KOPT-K1 (cell line): ENCODE measurements at regions not wholly inside any gene's neighbourhood (a gene's known extent, or its start where the extent isn't known, plus 50 kb on each side); places are given as distances from the start of the nearest gene placed in this dataset.
A peak's percentile ranks its signal among the peaks of the same experiment; 100 is the strongest.
"Not testable (repeated sequence)": the region's sequence is repeated elsewhere in the genome, so short reads cannot be mapped to it uniquely, and the experiment has no call there.

Source experiments
- H3K27ac ChIP-seq: fragments of 200-600 bp; sonication (generic); 2 replicates; pipeline ENCODE4 v1.5.1; 2016; ENCODE audit warnings: antibody characterized with exemption, mild to moderate bottlenecking, low read depth, low read length; ENCODE audit not compliant: poor library complexity, severe bottlenecking
- H3K36me3 ChIP-seq: fragments of 200-600 bp; sonication (generic); 2 replicates; pipeline ENCODE4 v1.5.1; 2017; ENCODE audit warnings: antibody characterized with exemption, mild to moderate bottlenecking, low read length, moderate library complexity; ENCODE audit not compliant: insufficient read depth
- H3K9me3 ChIP-seq: fragments of 200-600 bp; sonication (generic); 2 replicates; pipeline ENCODE4 v1.5.1; 2017; ENCODE audit warnings: antibody characterized with exemption, low read length, mild to moderate bottlenecking; ENCODE audit not compliant: insufficient read depth, poor library complexity, severe bottlenecking

DNA sequence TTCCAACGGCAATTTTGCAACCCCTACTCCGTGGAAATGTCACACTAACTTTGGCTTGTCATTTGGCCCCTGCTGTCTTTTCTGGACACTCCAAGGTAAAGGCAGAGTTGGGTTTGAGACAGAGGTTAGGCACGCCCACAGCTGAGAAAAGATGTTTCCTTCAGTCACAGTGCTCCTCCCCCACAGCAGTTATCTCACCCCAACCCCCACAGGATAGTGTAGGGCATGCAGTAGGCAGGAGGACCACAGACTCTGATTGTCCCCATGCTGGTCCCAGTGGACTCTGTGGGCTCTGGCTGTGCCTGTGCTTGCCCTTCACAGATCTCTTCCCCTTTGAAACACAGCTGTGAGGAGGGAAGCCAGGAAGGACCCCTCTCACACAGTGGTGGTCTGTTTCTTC, 124.0 kb upstream of the CARMIL1 start:
- Histone ChIP-seq H3K9me3 (peaks cover 28% of the 10 kb centered on the region), H3K36me3 (peaks cover 47% of the 10 kb centered on the region), H3K27ac (peak overlapping the region; percentile 48)

DNA sequence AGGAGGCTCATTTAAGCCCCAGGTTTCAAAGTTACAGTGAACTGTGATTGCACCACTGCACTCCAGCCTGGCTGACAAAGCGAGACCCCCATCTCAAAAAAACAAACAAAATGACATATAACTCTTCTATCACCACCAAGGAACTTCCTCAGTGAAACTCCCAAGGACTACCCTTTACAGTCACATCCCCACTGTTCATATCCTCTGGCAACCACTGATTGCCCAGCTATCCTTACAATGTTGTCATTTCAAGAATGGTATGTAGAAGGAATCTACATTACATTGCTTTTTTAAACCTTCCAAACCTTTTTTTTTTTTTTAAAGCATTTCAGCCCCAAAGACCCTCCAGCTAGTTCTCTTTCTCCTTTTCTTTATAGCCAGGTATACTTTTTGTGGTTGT, 123.1 kb upstream of the CARMIL1 start:
- peaks cover 25% of the 10 kb centered on the region for H3K9me3 ChIP-seq
- peak overlapping the region; percentile 48 for H3K27ac ChIP-seq
- peaks cover 47% of the 10 kb centered on the region for H3K36me3 ChIP-seq

DNA sequence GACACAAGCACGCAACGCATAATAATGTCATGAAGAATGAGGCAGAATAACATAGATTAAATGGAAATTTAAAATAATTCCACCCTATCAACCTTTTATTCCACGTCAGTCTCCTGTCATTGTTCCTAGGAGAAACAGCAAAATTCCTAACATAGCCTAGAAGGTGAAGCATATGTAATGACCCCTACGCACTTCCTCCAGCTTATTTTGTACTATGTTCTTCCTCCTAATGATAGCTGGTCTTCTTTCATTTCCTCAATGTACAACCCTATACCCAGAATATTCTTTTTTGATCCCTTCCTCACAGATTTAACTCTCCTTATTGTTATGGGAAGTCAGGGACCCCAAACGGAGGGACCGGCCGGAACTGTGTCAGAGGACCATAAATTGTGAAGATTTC, 122.0 kb upstream of the CARMIL1 start:
- peaks cover 45% of the 10 kb centered on the region for H3K36me3 ChIP-seq
- no peak overlapping the region for H3K27ac ChIP-seq
- peaks cover 25% of the 10 kb centered on the region for H3K9me3 ChIP-seq

DNA sequence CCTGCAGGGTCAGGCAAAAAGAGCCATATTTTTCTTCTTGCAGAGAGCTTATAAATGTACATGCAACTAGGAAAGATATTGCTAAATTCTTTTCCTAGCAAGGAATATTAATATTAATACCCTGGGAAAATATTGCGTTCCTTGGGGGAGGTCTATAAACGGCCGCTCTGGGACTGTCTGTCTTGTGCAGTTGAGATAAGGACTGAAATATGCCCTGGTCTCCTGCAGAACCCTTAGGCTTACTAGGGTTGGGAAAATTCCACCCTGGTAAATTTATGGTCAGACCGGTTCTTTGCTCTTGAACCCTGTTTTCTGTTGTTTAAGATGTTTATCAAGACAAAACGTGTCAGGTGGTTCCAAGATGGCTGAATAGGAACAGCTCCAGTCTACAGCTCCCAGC, 121.3 kb upstream of the CARMIL1 start:
- H3K27ac ChIP-seq = no peak overlapping the region
- peaks cover 38% of the 10 kb centered on the region for H3K36me3 ChIP-seq
- H3K9me3 ChIP-seq = peaks cover 25% of the 10 kb centered on the region

DNA sequence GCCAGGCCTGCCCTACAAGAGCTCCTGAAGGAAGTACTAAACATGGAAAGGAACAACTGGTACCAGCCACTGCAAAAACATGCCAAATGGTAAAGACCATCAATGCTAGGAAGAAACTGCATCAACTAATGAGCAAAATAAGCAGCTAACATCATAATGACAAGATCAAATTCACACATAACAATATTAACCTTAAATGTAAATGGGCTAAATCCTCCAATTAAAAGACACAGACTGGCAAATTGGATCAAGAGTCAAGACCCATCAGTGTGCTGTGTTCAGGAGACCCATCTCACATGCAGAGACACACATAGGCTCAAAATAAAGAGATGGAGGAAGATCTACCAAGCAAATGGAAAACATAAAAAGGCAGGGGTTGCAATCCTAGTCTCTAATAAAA, 119.0 kb upstream of the CARMIL1 start:
- Histone ChIP-seq H3K36me3 (peaks cover 25% of the 10 kb centered on the region; the same call in 1 of the 2 replicates), H3K9me3 (peaks cover 25% of the 10 kb centered on the region)
- H3K27ac ChIP-seq = not testable (repeated sequence)

DNA sequence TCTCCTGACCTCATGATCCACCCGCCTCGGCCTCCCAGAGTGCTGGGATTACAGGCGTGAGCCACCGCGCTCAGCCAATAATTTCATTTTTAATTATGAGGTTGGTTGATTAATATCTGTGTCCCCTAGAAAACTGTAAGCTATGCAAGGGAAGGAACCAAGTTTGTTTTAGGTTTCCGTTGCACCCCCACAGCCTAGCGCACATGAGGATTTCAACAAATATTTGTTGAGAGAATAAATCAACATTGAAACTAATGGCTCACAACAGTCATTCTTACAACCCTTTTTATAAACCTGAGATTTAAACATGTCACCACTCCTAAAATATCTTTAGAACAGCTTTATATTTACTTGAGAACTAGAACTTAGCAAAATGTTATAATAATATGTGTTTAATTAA, 114.0 kb upstream of the CARMIL1 start:
- peak overlapping the region; percentile 93 for H3K27ac ChIP-seq
- no peaks in the 10 kb centered on the region for H3K36me3 ChIP-seq
- no peaks in the 10 kb centered on the region for H3K9me3 ChIP-seq

DNA sequence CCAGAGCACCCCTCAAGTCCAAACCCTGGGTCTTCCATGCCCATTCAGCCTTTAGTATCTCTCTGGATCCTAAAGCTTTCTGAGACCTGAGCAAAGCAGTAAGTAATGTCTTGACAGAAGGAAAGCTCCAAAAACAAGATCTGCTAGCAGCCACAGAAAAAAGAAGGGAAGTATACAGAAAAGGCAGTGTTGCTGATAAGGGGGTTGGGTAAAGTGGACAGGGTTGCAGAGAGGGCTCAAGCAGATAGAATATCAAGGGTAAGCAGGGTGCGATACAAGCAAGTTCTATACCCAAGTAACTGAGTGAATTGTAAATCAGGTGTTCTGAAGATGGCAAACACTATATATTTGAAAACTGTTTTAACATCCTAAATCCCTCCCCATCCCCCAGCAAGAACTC, 113.4 kb upstream of the CARMIL1 start:
- Histone ChIP-seq H3K36me3 (no peaks in the 10 kb centered on the region), H3K9me3 (no peaks in the 10 kb centered on the region), H3K27ac (peak overlapping the region; percentile 93)

DNA sequence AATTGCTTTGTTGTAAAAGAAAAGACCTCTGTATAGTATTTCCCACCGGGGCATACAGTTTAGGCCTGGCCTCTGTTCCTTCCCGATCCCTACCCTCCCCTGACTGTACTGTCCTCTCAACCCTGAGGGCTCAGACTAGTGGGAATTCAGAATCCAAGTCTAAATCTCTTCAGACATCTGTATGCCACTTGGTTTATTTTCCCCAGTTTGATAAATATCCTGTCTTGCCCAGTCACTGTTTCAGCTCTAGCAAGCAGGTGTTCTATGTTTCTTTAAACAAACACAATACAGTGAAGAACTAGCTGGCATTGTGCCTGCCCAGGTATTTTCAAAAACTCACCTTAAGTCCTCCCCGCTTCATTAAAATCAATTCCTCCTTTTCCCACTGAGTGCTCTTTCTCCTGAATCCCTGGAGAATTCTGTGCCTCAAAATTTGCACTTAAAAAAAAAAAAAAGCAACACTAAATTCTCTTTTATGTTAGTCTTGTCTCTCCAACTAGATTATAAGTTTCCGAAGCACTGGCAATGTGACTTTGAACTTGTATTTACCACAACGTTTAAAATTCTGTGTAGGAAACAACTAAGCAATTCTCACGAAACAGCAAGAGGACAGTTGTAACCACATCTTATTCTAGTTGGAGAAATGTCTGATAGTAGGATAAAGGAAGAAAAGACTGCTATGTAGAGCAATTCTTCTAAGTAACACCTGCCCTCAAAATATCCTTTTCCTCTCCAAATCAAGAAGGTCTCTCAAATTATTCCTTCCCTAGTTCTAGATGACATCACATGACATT, 112.0 kb upstream of the CARMIL1 start:
- H3K9me3 ChIP-seq = no peaks in the 10 kb centered on the region
- H3K36me3 ChIP-seq = no peaks in the 10 kb centered on the region
- H3K27ac ChIP-seq = peak overlapping the region; percentile 93

DNA sequence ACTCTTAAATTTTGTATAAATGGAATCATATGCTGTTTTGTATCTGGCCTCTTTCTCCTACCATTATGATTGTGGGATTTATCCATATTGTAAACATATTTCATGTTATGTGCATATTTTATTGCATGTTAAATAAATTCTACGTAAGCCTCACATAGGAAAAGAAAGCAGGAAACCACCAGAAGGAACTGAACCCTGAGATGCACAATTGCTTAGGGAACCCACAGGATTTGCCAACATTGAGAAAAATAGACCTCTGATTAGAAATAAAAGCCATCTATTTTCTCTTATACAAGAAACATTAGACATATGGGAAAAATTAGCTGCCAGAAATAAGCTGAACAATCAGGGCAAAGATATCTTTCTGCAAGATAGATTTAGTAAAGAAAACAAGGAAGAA, 111.2 kb upstream of the CARMIL1 start:
- H3K27ac ChIP-seq = peak overlapping the region; percentile 93
- no peaks in the 10 kb centered on the region for H3K9me3 ChIP-seq
- H3K36me3 ChIP-seq = no peaks in the 10 kb centered on the region

DNA sequence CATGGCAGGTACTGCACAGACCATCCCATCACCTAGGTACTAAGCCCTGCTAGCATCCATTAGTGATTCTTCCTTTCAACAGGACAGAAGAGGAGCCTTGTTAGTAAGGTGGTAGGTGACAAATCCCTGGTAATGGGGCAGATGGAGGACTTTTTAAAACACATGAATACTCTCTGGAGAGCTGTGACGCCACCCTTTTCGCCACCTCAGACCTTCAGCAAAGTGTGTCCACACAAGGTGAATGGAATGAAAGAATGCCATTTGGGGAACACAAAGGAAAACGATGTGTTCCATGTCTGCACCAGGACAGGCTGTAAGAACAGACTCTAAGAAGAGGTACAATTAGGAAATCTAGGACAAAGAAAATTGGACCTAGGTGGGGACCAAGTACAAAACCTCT, 110.5 kb upstream of the CARMIL1 start:
- Histone ChIP-seq H3K36me3 (no peaks in the 10 kb centered on the region), H3K9me3 (no peaks in the 10 kb centered on the region), H3K27ac (peak overlapping the region; percentile 93)

DNA sequence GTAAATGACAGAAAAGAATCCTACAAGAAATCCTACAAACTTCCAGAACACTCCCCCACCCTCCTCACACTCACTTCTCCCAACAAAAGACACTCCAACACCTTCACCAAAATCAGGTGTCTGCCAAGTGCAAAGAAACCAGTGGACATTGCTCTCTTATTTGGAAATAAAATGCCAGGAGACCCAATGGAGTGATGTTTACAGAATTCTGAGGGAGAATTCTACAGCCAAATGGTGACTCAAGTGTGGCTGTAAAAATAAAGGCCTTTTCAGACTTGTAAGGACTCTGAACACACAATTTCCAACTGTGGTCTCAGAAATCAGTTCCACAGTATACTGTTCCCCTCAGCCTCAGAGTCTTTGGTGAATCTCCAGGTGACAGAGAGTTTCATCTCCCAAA, 109.6 kb upstream of the CARMIL1 start:
- Histone ChIP-seq H3K36me3 (no peaks in the 10 kb centered on the region), H3K9me3 (no peaks in the 10 kb centered on the region), H3K27ac (peak overlapping the region; percentile 93)

DNA sequence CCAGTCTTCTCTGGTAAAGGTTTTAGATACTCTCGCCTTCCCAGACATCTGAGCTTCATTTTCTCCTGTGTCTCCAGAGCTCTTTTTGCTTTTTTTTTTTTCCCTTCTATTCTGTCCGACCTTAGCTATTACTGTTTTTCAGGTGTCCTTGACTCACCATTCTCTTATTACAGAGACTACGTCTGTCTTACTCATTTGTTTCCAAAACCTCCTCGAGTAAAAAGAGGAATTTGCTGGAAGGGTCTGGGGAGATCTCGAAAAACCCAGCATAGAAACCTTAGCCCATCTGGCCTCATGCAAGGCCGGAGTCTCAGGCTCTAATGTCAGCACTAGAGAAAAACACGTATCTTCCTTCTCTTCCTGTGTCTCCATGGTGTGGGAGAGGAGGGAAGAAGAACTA, 109.2 kb upstream of the CARMIL1 start:
- no peaks in the 10 kb centered on the region for H3K9me3 ChIP-seq
- H3K27ac ChIP-seq = peak overlapping the region; percentile 93
- no peaks in the 10 kb centered on the region for H3K36me3 ChIP-seq

DNA sequence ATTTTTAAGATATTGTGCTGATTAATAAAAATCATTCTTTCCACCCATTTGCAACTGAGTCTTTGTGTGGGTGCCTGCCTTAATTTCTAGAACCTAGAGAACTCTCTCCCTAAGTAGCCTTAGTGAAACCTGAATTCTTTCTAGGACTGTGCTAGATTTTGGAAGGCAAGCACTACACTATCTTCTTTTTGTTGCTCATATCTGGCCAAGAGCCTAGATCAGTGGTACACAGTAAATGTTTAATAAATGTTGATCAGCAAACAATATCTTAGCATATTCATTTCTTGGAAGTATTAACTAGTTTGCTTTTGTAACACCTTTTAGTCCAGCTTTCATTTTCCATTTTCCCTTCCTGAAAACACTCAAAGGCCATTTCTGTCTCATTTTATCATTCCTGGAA, 108.5 kb upstream of the CARMIL1 start:
- H3K9me3 ChIP-seq = no peaks in the 10 kb centered on the region
- peak overlapping the region; percentile 93 for H3K27ac ChIP-seq
- H3K36me3 ChIP-seq = no peaks in the 10 kb centered on the region

DNA sequence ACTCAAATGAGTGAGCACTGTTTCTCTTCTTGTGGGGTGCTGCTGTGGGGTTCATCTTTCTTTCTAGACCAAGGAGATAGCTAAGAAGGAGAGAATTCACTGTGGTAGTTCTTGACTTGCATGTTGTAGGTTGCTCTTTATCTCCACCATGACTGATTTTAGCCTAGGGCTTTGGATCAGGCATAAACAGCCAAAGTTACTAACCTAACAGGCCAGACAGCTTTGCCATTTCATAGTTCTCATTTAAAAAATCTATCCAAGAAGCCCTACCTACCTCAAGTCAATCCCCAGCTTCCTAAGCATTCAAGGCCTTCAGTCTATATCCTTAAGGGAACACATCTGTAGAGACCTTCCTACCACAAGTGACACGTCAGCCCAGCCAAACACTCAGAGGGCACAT, 107.9 kb upstream of the CARMIL1 start:
- H3K36me3 ChIP-seq = no peaks in the 10 kb centered on the region
- H3K27ac ChIP-seq = peak overlapping the region; percentile 93
- H3K9me3 ChIP-seq = no peaks in the 10 kb centered on the region

DNA sequence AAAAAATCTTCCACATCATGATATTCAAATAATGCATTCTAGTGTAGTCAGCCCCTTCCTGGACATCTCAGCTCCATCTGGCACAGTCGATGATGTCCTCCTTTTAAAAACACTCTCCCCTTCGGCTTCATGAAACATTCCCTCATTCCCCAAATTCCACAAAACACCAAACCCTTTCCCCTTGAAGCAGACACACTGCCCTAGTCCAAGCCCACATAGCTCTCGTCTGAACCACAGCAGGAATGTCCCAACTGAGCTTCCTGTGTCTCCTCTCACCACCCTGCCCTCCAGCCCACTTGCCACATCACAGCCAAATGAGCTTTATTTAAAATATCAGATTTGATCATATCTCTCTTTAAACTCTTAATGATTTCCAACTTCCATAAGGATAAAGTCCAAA, 106.4 kb upstream of the CARMIL1 start:
- Histone ChIP-seq H3K27ac (no peak overlapping the region), H3K9me3 (no peaks in the 10 kb centered on the region)

DNA sequence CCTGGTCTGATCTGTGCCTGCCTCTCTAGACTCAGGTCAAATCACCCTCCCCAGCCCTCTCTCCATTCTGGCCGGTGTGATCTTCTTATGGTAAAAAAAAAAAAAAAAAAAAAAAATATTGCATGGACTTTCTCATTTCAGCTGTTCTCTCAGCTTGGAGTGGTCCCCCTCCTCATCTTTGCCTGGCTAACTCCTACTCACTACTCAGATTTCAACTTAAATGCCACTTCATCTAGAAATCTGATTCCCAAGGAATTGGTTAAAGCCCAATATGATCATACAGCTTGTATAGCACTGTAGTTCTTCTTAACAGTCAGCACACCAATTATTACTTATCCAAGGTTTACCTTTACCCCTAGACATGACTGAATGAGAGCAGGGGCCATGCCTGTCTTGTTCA, 105.9 kb upstream of the CARMIL1 start:
- H3K27ac ChIP-seq = no peak overlapping the region
- H3K9me3 ChIP-seq = no peaks in the 10 kb centered on the region
- no peaks in the 10 kb centered on the region for H3K36me3 ChIP-seq

More for the DNA sequence above, 106.4 kb upstream of the CARMIL1 start:
- no peaks in the 10 kb centered on the region for H3K36me3 ChIP-seq
